HCT116 (cell line): ENCODE measurements at regions not wholly inside any gene's neighbourhood (a gene's known extent, or its start where the extent isn't known, plus 50 kb on each side); places are given as distances from the start of the nearest gene placed in this dataset.

Experiments
- ATAC-seq: fragments of 200-7000 bp; cut with Tn5 transposase; 2 replicates; pipeline ENCODE4 v1.9.1; 2020; ENCODE audit warnings: mild to moderate bottlenecking, moderate library complexity
- BruUV-seq: library from RNA; stranded (reverse); fragments of 400-500 nt; replicated peaks from 2 replicates; lab custom pipeline; 2021; lab: Mats Ljungman, UMichigan
- CTCF ChIA-PET: fragments of 300-600 bp; sonication (Branson Sonifier 250); formaldehyde crosslinking; loops from one replicate; lab custom pipeline; 2021; ENCODE audit warnings: antibody characterized with exemption; lab: Charles Lee
- POLR2A ChIA-PET: fragments of 300-600, 350-600 bp; sonication (Branson Sonifier 250); formaldehyde crosslinking; loops from one replicate; lab custom pipeline; 2021; ENCODE audit warnings: antibody characterized with exemption; lab: Charles Lee
- RAD21 ChIA-PET, 2 experiments: fragments of 300-600 bp; sonication (Branson Sonifier 250); formaldehyde crosslinking; loops; one replicate each; lab custom pipeline; 2023; ENCODE audit warnings: low total read pairs in 2 of 2; ENCODE audit not compliant: uncharacterized antibody in 2 of 2, unreplicated experiment in 2 of 2, low non-redundant PET in 1 of 2; lab: Charles Lee
- DNase-seq: peaks from one replicate; pipeline ENCODE4 v3.0.0-alpha.2; 2010; ENCODE audit warnings: low read depth, low spot score
- H2AFZ ChIP-seq: fragments of 200-600 bp; shearing (Covaris generic), sonication (generic); 2 replicates; pipeline ENCODE4 v1.6.1; 2017; ENCODE audit warnings: low read depth, mixed run types, mixed read lengths, antibody characterized with exemption, low read length; ENCODE audit not compliant: poor library complexity, severe bottlenecking
- H3K27ac ChIP-seq: 2 replicates; pipeline ENCODE4 v1.5.1; 2012; ENCODE audit warnings: low read depth, low read length
- H3K27me3 ChIP-seq: fragments of 200-600 bp; sonication (generic); 2 replicates; pipeline ENCODE4 v1.6.1; 2016; ENCODE audit warnings: mixed run types, low read length, mixed read lengths; ENCODE audit not compliant: insufficient read depth
- H3K36me3 ChIP-seq, 2 experiments: fragments of 200-500 bp in 1 of 2; fragments of 200-600 bp in 1 of 2; sonication (Bioruptor generic) in 1 of 2; sonication (generic) in 1 of 2; 2 replicates each; pipeline versions ENCODE4 v1.5.1 to v1.6.1; 2014 to 2016; ENCODE audit warnings: low read length in 2 of 2, inconsistent platforms in 1 of 2, mixed read lengths in 1 of 2, mixed run types in 1 of 2; ENCODE audit not compliant: insufficient read depth in 2 of 2, control insufficient read depth in 1 of 2
- H3K4me1 ChIP-seq, 2 experiments: fragments of 200-600 bp in 1 of 2; sonication (generic) in 1 of 2; 2 replicates each; pipeline versions ENCODE4 v1.5.1 to v1.6.1; 2012 to 2017; ENCODE audit warnings: low read length in 2 of 2, inconsistent platforms in 1 of 2, mild to moderate bottlenecking in 1 of 2, mixed read lengths in 1 of 2, mixed run types in 1 of 2, moderate library complexity in 1 of 2; ENCODE audit not compliant: insufficient read depth in 2 of 2, control insufficient read depth in 1 of 2
- H3K4me2 ChIP-seq: fragments of 200-600 bp; sonication (generic); 2 replicates; pipeline ENCODE4 v1.6.1; 2017; ENCODE audit warnings: mixed run types, low read length, mixed read lengths
- H3K4me3 ChIP-seq, 2 experiments: fragments of 200-600 bp in 1 of 2; sonication (generic) in 1 of 2; replicated peaks in 1 of 2; 2 replicates each; pipeline ENCODE4 v1.5.1; 2011 to 2016; ENCODE audit warnings: low read length in 2 of 2, control low read depth in 1 of 2, low read depth in 1 of 2, mild to moderate bottlenecking in 1 of 2, mixed read lengths in 1 of 2, mixed run types in 1 of 2
- H3K79me2 ChIP-seq: fragments of 200-600 bp; sonication (generic); 2 replicates; pipeline ENCODE4 v1.6.1; 2017; ENCODE audit warnings: mild to moderate bottlenecking, mixed run types, low read length, moderate library complexity, mixed read lengths; ENCODE audit not compliant: insufficient read depth
- H3K9ac ChIP-seq: fragments of 200-600 bp; sonication (generic); 2 replicates; pipeline ENCODE4 v1.6.1; 2016; ENCODE audit warnings: low read length, mixed read lengths
- H3K9me2 ChIP-seq: fragments of 200-600 bp; sonication (generic), shearing (Covaris generic); 2 replicates; pipeline ENCODE4 v1.6.1; 2017; ENCODE audit warnings: mixed run types, mild to moderate bottlenecking, moderate library complexity; ENCODE audit not compliant: insufficient read depth
- H3K9me3 ChIP-seq, 2 experiments: fragments of 200-500 bp in 1 of 2; fragments of 200-600 bp in 1 of 2; sonication (Bioruptor generic) in 1 of 2; sonication (generic) in 1 of 2; 2 replicates each; pipeline ENCODE4 v1.6.1; 2014 to 2017; ENCODE audit warnings: low read length in 2 of 2, mixed read lengths in 2 of 2, inconsistent platforms in 1 of 2, low read depth in 1 of 2, mild to moderate bottlenecking in 1 of 2, mixed run types in 1 of 2, moderate library complexity in 1 of 2; ENCODE audit not compliant: control insufficient read depth in 1 of 2, insufficient read depth in 1 of 2
- H4K20me1 ChIP-seq: fragments of 200-600 bp; sonication (generic), shearing (Covaris generic); 2 replicates; pipeline ENCODE4 v1.6.1; 2017; ENCODE audit warnings: mixed run types, mild to moderate bottlenecking, moderate library complexity; ENCODE audit not compliant: insufficient read depth
- ATF3 ChIP-seq: IDR thresholded peaks from 2 replicates; pipeline ENCODE4 v1.6.1; 2012
- CBX3 ChIP-seq: IDR thresholded peaks from 2 replicates; pipeline ENCODE4 v1.6.1; 2012; ENCODE audit warnings: low read depth
- CEBPB ChIP-seq: IDR thresholded peaks from 2 replicates; pipeline ENCODE4 v1.6.1; 2012; ENCODE audit warnings: low read depth
- EGR1 ChIP-seq: IDR thresholded peaks from 2 replicates; pipeline ENCODE4 v1.6.1; 2012; ENCODE audit warnings: low read depth
- ELF1 ChIP-seq: IDR thresholded peaks from 2 replicates; pipeline ENCODE4 v1.6.1; 2012; ENCODE audit warnings: low read depth, borderline replicate concordance
- EZH2 ChIP-seq: fragments of 200-600 bp; sonication (generic); IDR thresholded peaks from 2 replicates; pipeline ENCODE4 v1.6.1; 2017; ENCODE audit warnings: antibody characterized with exemption, mixed run types
- EZH2phosphoT487 ChIP-seq: fragments of 200-600 bp; IDR thresholded peaks from 2 replicates; pipeline ENCODE4 v1.6.1; 2018; ENCODE audit warnings: antibody characterized with exemption, borderline replicate concordance
- FOSL1 ChIP-seq: IDR thresholded peaks from 2 replicates; pipeline ENCODE4 v1.6.1; 2012; ENCODE audit warnings: low read depth
- MAX ChIP-seq: IDR thresholded peaks from 2 replicates; pipeline ENCODE4 v1.6.1; 2012
- POLR2AphosphoS5 ChIP-seq: IDR thresholded peaks from 2 replicates; pipeline ENCODE4 v1.6.1; 2011; ENCODE audit warnings: mild to moderate bottlenecking, low read depth, low read length, moderate library complexity
- REST ChIP-seq: IDR thresholded peaks from 2 replicates; pipeline ENCODE4 v1.6.1; 2012; ENCODE audit warnings: low read depth
- SP1 ChIP-seq: IDR thresholded peaks from 2 replicates; pipeline ENCODE4 v1.6.1; 2012; ENCODE audit warnings: low read depth
- SRF ChIP-seq: IDR thresholded peaks from 2 replicates; pipeline ENCODE4 v1.6.1; 2012; ENCODE audit warnings: low read depth
- TCF7L2 ChIP-seq: IDR thresholded peaks from 2 replicates; pipeline ENCODE4 v1.7.0; 2011; ENCODE audit warnings: borderline replicate concordance, inconsistent platforms; ENCODE audit not compliant: insufficient read depth, insufficient read length; ENCODE audit errors: extremely low read depth
- YY1 ChIP-seq: IDR thresholded peaks from 2 replicates; pipeline ENCODE4 v1.6.1; 2011; ENCODE audit warnings: low read length, low read depth, moderate library complexity, mild to moderate bottlenecking; ENCODE audit not compliant: insufficient replicate concordance; ENCODE audit errors: extremely low read depth
- ZFX ChIP-seq: fragments of 450-650 bp; IDR thresholded peaks from 2 replicates; pipeline ENCODE4 v1.6.1; 2017
- ZNF274 ChIP-seq: fragments of 200-500 bp; sonication (Bioruptor generic); IDR thresholded peaks from 2 replicates; pipeline ENCODE4 v1.6.1; 2014; ENCODE audit warnings: mild to moderate bottlenecking, low read depth, low read length, inconsistent platforms
- intact Hi-C: fragments of 100-400 bp; cut with micrococcal nuclease; formaldehyde crosslinking; loops from 2 replicates; pipeline ENCODE4 v1.10.0; 2022

GRCh38 chr14:97312910-97313309, 515.7 kb downstream of the VRK1 start (continued):
- no peak for TF ChIP-seq ELF1

DNA sequence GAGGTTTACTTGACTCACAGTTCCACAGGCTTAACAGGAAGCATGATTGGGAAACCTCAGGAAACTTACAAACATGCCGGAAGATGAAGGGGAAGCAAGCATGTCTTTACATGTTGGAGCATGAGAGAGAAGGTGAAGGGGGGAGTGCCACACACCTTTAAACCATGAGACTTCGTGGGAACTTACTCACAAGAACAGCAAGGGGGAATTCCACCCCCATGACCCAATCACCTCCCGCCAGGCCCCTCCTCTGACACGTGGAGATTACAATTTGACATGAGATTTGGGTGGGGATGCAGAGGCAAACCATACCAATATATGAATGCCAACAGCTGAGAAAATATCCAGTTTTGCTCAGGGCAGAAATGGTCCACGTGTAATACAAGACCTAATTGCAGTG, 518.6 kb downstream of the VRK1 start:
- no peak overlapping the region for H3K4me3 ChIP-seq
- H3K9me3 ChIP-seq: no peaks in the 10 kb centered on the region
- 0 out of 2 replicates have a peak, but pooled peaks cover 5% of the 10 kb centered on the region for H3K27me3 ChIP-seq
- intact Hi-C loops: no loop called here
- no peaks in the 10 kb centered on the region for H3K79me2 ChIP-seq
- no peak overlapping the region for H3K9ac ChIP-seq
- no peaks in the 10 kb centered on the region for H3K9me2 ChIP-seq
- H3K4me1 ChIP-seq: no peaks in the 10 kb centered on the region
- POLR2A ChIA-PET: no interaction called here
- BruUV-seq: no TSS peak
- H3K36me3 ChIP-seq: no peaks in the 10 kb centered on the region
- ATAC-seq (no peak), DNase-seq (no peak)
- H3K4me2 ChIP-seq: no peak overlapping the region
- RAD21 ChIA-PET: no interaction called here
- no peaks in the 10 kb centered on the region for H4K20me1 ChIP-seq
- H2AFZ ChIP-seq: no peak overlapping the region
- TF ChIP-seq ELF1 (no peak), POLR2AphosphoS5 (no peak), ATF3 (no peak), TCF7L2 (no peak), EGR1 (no peak), EZH2phosphoT487 (no peak)
- CTCF ChIA-PET: no interaction called here
- no peak overlapping the region for H3K27ac ChIP-seq

GRCh38 chr14:97318380-97318779, 521.2 kb downstream of the VRK1 start:
- no peaks in the 10 kb centered on the region for H3K9me2 ChIP-seq
- H3K36me3 ChIP-seq: no peaks in the 10 kb centered on the region
- DNase-seq: no peak
- H3K4me1 ChIP-seq: no peaks in the 10 kb centered on the region
- no TSS peak for BruUV-seq
- no peak overlapping the region for H3K4me2 ChIP-seq
- intact Hi-C loops: no loop called here
- 0 out of 2 replicates have a peak, but pooled peaks cover 5% of the 10 kb centered on the region for H3K27me3 ChIP-seq
- no peak overlapping the region for H3K27ac ChIP-seq
- H3K9ac ChIP-seq: no peak overlapping the region
- no peaks in the 10 kb centered on the region for H4K20me1 ChIP-seq
- ChIA-PET POLR2A (no interaction called here), CTCF (no interaction called here), RAD21 (no interaction called here)
- no peak for ATAC-seq
- no peaks in the 10 kb centered on the region for H3K79me2 ChIP-seq
- no peak overlapping the region for H3K4me3 ChIP-seq
- no peak overlapping the region for H2AFZ ChIP-seq
- H3K9me3 ChIP-seq: no peaks in the 10 kb centered on the region
- TF ChIP-seq ZNF274 (no peak), EGR1 (no peak), REST (no peak), FOSL1 (no peak), TCF7L2 (no peak), YY1 (no peak), SP1 (no peak), CEBPB (no peak), EZH2 (no peak), MAX (no peak), ZFX (no peak), SRF (no peak), ATF3 (no peak), CBX3 (no peak)
